ENCODE measurements at regions not wholly inside any gene's neighbourhood (a gene's known extent, or its start where the extent isn't known, plus 50 kb on each side); places are given as distances from the start of the nearest gene placed in this dataset.
A peak's percentile ranks its signal among the peaks of the same experiment; 100 is the strongest.

DNA sequence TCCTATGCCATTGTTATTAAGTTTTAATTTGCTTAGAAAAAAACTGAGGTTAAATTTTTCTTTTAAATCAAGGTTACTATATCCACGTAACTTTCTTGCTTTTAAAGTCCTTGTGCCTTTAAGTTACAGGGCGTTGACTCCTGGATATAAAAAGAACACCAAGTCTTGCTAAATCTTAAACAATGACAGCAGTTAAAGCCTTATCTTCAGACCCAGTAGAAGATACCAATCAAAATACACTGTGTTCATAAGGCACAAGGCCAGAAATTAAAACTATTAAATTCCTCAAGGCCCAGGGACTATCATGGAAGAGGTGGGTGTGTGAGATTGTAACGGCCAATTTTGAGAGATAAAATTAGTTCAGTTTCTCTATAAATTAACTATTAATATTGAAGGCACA, 60.4 kb downstream of the PAGE2 start:
- 54 to 59% methylated on average over 3 of the region's 3 CpGs for WGBS, 2 donors (ENCODE audit: low coverage in 1 of 2)
- intact Hi-C loops (cut with DNase I; ENCODE audit: low total_unique reads): no loop called here
- Histone ChIP-seq H3K27ac (no peak overlapping the region), H3K36me3 (no peaks in the 10 kb centered on the region), H3K4me3 (no peak overlapping the region), H3K9me3 (no peaks in the 10 kb centered on the region), H3K4me1 (no peaks in the 10 kb centered on the region), H3K27me3 (no peaks in the 10 kb centered on the region)
- TF ChIP-seq POLR2AphosphoS5 (IDR thresholded peaks at IDR 0.05) (no peak), POLR2A (IDR thresholded peaks at IDR 0.05) (no peak), CTCF (IDR thresholded peaks at IDR 0.05) (no peak), EP300 (IDR thresholded peaks at IDR 0.05; ENCODE audit: low read depth) (no peak)
- no peak for DNase-seq
- in situ Hi-C loops (cut with MboI; ENCODE audit: low pct_ligation_motif_present in 1 of 4, low pct_unique_long_range_greater_than_20kb in 1 of 4, low sequenced_read_pairs in 3 of 4): no loop called here

DNA sequence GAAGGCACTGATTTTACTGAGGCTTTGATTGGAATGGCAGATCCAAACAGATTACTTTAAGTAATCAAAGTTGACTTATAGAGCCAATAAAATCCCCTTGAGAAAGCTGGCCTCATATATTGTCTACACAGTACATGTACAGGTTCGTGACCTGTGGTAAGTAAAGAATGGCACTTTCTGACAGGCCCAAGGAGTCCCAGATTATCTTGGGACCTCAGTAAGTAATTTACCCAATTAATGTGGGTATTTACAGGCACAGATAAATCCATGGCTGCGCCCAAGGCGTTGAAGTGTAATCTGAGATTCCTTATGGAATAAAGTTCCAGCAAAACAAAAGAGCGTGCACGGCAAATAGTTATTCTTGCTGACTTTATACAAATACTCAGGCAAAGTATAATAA, 62.4 kb downstream of the PAGE2 start:
- Histone ChIP-seq H3K27ac (no peak overlapping the region), H3K9me3 (no peaks in the 10 kb centered on the region), H3K36me3 (no peaks in the 10 kb centered on the region), H3K4me1 (no peaks in the 10 kb centered on the region), H3K4me3 (no peak overlapping the region), H3K27me3 (no peaks in the 10 kb centered on the region)
- 75% methylated on average over 5 of the region's 5 CpGs; no CpG with 5 or more reads in 1 of the 2 donors for WGBS, 2 donors (ENCODE audit: low coverage in 1 of 2)
- intact Hi-C loops (cut with DNase I; ENCODE audit: low total_unique reads) (no loop called here), in situ Hi-C loops (cut with MboI; ENCODE audit: low pct_ligation_motif_present in 1 of 4, low pct_unique_long_range_greater_than_20kb in 1 of 4, low sequenced_read_pairs in 3 of 4) (loop anchor here in 3 of 4 donors (25.0 kb wide), 2 partner anchors 514 to 561 kb away; partner anchors contain the start of gene RRAGB (in 2 of the 3))
- DNase-seq: no peak
- TF ChIP-seq POLR2AphosphoS5 (IDR thresholded peaks at IDR 0.05): no peak
- TF ChIP-seq CTCF (IDR thresholded peaks at IDR 0.05): no peak
- TF ChIP-seq POLR2A (IDR thresholded peaks at IDR 0.05): no peak
- no peak for TF ChIP-seq EP300 (IDR thresholded peaks at IDR 0.05; ENCODE audit: low read depth)

GRCh38 chrX:55159551-55159950, 60.6 kb upstream of the PAGE5 start:
- no peak for TF ChIP-seq EP300 (IDR thresholded peaks at IDR 0.05; ENCODE audit: low read depth)
- TF ChIP-seq POLR2AphosphoS5 (IDR thresholded peaks at IDR 0.05): no peak
- no peak for TF ChIP-seq CTCF (IDR thresholded peaks at IDR 0.05)
- no peak for TF ChIP-seq POLR2A (IDR thresholded peaks at IDR 0.05)

GRCh38 chrX:55160685-55161552, 59.2 kb upstream of the PAGE5 start:
- intact Hi-C loops (cut with DNase I; ENCODE audit: low total_unique reads): no loop called here
- H3K27ac ChIP-seq: peak overlapping the region; percentile 84 to 92 (median 90)
- no peaks in the 10 kb centered on the region for H3K9me3 ChIP-seq
- whole genome bisulfite sequencing, 2 donors (ENCODE audit: low coverage in 1 of 2): 49% methylated on average over 63 of the region's 63 CpGs; no CpG with 5 or more reads in 1 of the 2 donors
- DNase-seq: peak; percentile 91
- peaks cover 0 to 4% (median 2%) of the 10 kb centered on the region in 4 donors for H3K4me1 ChIP-seq
- in situ Hi-C loops (cut with MboI; ENCODE audit: low pct_ligation_motif_present in 1 of 4, low pct_unique_long_range_greater_than_20kb in 1 of 4, low sequenced_read_pairs in 3 of 4): loop anchor here in 3 of 4 donors (25.0 kb wide), 2 partner anchors 524 to 551 kb away; partner anchors contain the start of gene RRAGB (in 2 of the 3)
- TF ChIP-seq POLR2AphosphoS5 (IDR thresholded peaks at IDR 0.05) (peak; percentile 72 to 79 (median 79)), EP300 (IDR thresholded peaks at IDR 0.05; ENCODE audit: low read depth) (no peak), CTCF (IDR thresholded peaks at IDR 0.05) (peak; percentile 22 to 62 (median 45)), POLR2A (IDR thresholded peaks at IDR 0.05) (peak; percentile 78)
- H3K4me3 ChIP-seq: peak overlapping the region; percentile 34 to 69 (median 45)
- no peaks in the 10 kb centered on the region for H3K27me3 ChIP-seq
- no peaks in the 10 kb centered on the region for H3K36me3 ChIP-seq

More at GRCh38 chrX:55159551-55159950, 60.6 kb upstream of the PAGE5 start:
- Histone ChIP-seq H3K27ac (peak overlapping the region in 1 of 4 donors; percentile 89), H3K9me3 (no peaks in the 10 kb centered on the region), H3K4me3 (no peak overlapping the region), H3K27me3 (no peaks in the 10 kb centered on the region), H3K4me1 (peaks cover 0 to 4% (median 2%) of the 10 kb centered on the region in 4 donors), H3K36me3 (no peaks in the 10 kb centered on the region)
- 36 to 60% methylated on average over 2 to 3 of the region's 3 CpGs for WGBS, 2 donors (ENCODE audit: low coverage in 1 of 2)
- in situ Hi-C loops (cut with MboI; ENCODE audit: low pct_ligation_motif_present in 1 of 4, low pct_unique_long_range_greater_than_20kb in 1 of 4, low sequenced_read_pairs in 3 of 4) (loop anchor here in 3 of 4 donors (25.0 kb wide), 2 partner anchors 522 to 553 kb away; partner anchors contain the start of gene RRAGB (in 2 of the 3)), intact Hi-C loops (cut with DNase I; ENCODE audit: low total_unique reads) (no loop called here)
- no peak for DNase-seq
